HG03575 (cell line): ENCODE measurements at regions not wholly inside any gene's neighbourhood (a gene's known extent, or its start where the extent isn't known, plus 50 kb on each side); places are given as distances from the start of the nearest gene placed in this dataset.
"Not testable (repeated sequence)": the region's sequence is repeated elsewhere in the genome, so short reads cannot be mapped to it uniquely, and the experiment has no call there.

ENCODE experiments used
- ATAC-seq: cut with Tn5 transposase; IDR thresholded peaks from one replicate; pipeline ENCODE4 v1.9.1; 2021; ENCODE audit not compliant: unreplicated experiment, insufficient number of reproducible peaks, low FRiP score; ENCODE audit errors: extremely low read depth

GRCh38 chr15:98344591-98344990, 303.7 kb upstream of the IGF1R start:
- ATAC-seq: no peak

- no peak for ATAC-seq
These were observed 301.3 kb upstream of the IGF1R start for GRCh38 chr15:98347001-98347400.

GRCh38 chr15:98347866-98348265, 300.5 kb upstream of the IGF1R start:
- ATAC-seq: no peak

- ATAC-seq: no peak
These were observed 298.1 kb upstream of the IGF1R start for GRCh38 chr15:98350276-98350675.

- ATAC-seq: not testable (repeated sequence)
These were observed 290.1 kb upstream of the IGF1R start for GRCh38 chr15:98358274-98358673.

GRCh38 chr15:98358971-98359370, 289.4 kb upstream of the IGF1R start:
- ATAC-seq: no peak

GRCh38 chr15:98363416-98363815, 284.9 kb upstream of the IGF1R start:
- ATAC-seq: no peak

GRCh38 chr15:98363955-98364354, 284.4 kb upstream of the IGF1R start:
- ATAC-seq: no peak

- no peak for ATAC-seq
These were observed 279.1 kb upstream of the IGF1R start for GRCh38 chr15:98369081-98369716.

- no peak for ATAC-seq
These were observed 272.6 kb upstream of the IGF1R start for GRCh38 chr15:98375513-98376340.

GRCh38 chr15:98380721-98381120, 267.6 kb upstream of the IGF1R start:
- no peak for ATAC-seq

GRCh38 chr15:98381446-98381845, 266.9 kb upstream of the IGF1R start:
- no peak for ATAC-seq

- no peak for ATAC-seq
These were observed 266.2 kb upstream of the IGF1R start for GRCh38 chr15:98382139-98382538.

GRCh38 chr15:98383571-98383970, 264.8 kb upstream of the IGF1R start:
- no peak for ATAC-seq

- no peak for ATAC-seq
These were observed 263.9 kb upstream of the IGF1R start for GRCh38 chr15:98384328-98385029.

- no peak for ATAC-seq
These were observed 262.5 kb upstream of the IGF1R start for GRCh38 chr15:98385752-98386381.

GRCh38 chr15:98386561-98386960, 261.8 kb upstream of the IGF1R start:
- ATAC-seq: no peak

GRCh38 chr15:98387866-98388265, 260.5 kb upstream of the IGF1R start:
- ATAC-seq: no peak

GRCh38 chr15:98390946-98391530, 257.3 kb upstream of the IGF1R start:
- ATAC-seq: no peak
